AG09309 (cell line): ENCODE measurements at regions not wholly inside any gene's neighbourhood (a gene's known extent, or its start where the extent isn't known, plus 50 kb on each side); places are given as distances from the start of the nearest gene placed in this dataset.
"Not testable (repeated sequence)": the region's sequence is repeated elsewhere in the genome, so short reads cannot be mapped to it uniquely, and the experiment has no call there.

Experiments
- DNase-seq: peaks from one replicate; pipeline ENCODE4 v3.0.0-alpha.2; 2010; ENCODE audit warnings: low read depth
- H3K4me3 ChIP-seq: 2 replicates; pipeline ENCODE4 v1.5.1; 2011; ENCODE audit warnings: mild to moderate bottlenecking, low read depth, low read length, moderate library complexity; ENCODE audit not compliant: control insufficient read depth
- TF ChIP-seq, protein P1 (sequence below): IDR thresholded peaks from 2 replicates; pipeline ENCODE4 v1.5.1; 2011; ENCODE audit warnings: mild to moderate bottlenecking, low read depth, low read length, inconsistent platforms; ENCODE audit not compliant: insufficient read depth, control insufficient read depth; ENCODE audit errors: missing control alignments

DNA sequence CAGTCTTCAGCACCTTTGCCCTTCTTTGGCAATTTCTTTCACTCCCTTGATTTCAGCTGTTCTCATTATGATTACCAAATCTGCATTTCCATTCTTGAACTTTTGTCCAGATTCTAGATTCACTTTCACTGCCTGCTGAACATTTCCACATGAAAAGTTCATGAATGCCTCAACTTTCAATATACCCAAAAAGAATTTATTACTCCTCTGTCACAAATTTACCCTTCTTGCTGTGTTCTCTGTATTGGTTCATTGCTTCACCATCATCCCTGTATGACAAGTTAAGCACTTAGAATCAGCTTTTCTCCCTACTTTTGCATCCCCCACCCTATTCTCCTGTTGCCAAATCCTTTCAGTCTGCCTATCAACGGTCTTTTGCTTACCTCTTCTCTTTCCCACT lies 112.6 kb upstream of the PKN2 start:
- DNase-seq = no peak
- TF ChIP-seq, protein P1, sequence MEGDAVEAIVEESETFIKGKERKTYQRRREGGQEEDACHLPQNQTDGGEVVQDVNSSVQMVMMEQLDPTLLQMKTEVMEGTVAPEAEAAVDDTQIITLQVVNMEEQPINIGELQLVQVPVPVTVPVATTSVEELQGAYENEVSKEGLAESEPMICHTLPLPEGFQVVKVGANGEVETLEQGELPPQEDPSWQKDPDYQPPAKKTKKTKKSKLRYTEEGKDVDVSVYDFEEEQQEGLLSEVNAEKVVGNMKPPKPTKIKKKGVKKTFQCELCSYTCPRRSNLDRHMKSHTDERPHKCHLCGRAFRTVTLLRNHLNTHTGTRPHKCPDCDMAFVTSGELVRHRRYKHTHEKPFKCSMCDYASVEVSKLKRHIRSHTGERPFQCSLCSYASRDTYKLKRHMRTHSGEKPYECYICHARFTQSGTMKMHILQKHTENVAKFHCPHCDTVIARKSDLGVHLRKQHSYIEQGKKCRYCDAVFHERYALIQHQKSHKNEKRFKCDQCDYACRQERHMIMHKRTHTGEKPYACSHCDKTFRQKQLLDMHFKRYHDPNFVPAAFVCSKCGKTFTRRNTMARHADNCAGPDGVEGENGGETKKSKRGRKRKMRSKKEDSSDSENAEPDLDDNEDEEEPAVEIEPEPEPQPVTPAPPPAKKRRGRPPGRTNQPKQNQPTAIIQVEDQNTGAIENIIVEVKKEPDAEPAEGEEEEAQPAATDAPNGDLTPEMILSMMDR = no peak
- no peak overlapping the region for H3K4me3 ChIP-seq

DNA sequence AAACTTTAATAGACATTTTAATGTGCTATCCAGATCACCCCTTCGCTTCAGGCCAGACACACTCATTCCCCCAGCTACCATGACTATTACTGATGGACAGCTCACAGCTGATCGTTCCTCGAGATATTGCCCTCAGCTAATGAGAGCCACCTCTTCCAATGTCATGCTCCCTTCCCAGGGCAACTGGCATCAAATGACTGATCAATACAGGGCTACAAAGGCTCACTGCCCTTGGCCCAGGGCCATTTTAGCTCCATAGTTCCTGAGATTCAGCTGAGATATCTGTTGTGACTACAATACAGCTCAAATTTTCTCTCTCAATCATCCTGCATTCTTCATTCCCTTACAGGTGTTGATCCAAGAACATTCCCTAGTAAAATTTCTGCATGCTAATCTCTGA lies 104.5 kb upstream of the PKN2 start:
- no peak overlapping the region for H3K4me3 ChIP-seq
- no peak for DNase-seq
- TF ChIP-seq, protein P1 = no peak

DNA sequence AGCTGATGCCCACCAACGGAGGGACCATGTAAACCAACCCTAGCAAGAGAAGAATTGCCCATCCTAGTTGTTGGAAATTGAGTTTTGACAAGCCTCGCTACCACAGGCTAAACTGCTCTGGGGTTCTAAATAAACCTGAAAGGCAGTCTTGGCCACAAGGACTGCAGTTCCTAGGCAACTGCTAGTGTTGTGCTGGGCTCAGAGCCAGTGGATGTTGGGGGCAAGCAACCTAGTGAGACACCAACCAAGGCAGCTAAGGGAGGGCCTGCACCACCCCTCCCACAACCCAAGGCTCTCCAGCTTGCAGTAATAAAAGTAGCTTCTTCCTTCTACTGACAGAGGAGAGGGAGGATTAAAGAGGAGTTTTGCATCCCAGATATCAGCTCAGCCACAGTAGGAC lies 102.4 kb upstream of the PKN2 start:
- no peak for DNase-seq
- TF ChIP-seq, protein P1 = no peak

DNA sequence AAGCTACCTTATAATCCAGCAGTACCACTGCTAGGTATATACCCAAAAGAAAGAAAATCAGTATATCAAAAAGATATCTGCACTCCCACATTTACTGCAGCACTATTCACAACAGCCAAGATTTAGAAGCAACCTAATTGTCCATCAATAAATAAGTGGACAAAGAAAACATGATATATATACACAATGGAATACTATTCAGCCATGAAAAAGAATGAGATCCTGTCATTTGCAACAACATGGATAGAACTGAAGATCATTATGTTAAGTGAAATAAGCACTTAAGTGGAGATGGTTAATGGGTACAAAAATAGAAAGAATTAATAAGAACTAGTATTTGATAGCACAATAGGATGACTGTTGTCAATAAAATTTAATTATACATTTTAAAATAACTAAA lies 90.7 kb upstream of the PKN2 start:
- TF ChIP-seq, protein P1 = no peak
- no peak overlapping the region for H3K4me3 ChIP-seq
- no peak for DNase-seq

More for the DNA sequence above, 102.4 kb upstream of the PKN2 start:
- H3K4me3 ChIP-seq = no peak overlapping the region

DNA sequence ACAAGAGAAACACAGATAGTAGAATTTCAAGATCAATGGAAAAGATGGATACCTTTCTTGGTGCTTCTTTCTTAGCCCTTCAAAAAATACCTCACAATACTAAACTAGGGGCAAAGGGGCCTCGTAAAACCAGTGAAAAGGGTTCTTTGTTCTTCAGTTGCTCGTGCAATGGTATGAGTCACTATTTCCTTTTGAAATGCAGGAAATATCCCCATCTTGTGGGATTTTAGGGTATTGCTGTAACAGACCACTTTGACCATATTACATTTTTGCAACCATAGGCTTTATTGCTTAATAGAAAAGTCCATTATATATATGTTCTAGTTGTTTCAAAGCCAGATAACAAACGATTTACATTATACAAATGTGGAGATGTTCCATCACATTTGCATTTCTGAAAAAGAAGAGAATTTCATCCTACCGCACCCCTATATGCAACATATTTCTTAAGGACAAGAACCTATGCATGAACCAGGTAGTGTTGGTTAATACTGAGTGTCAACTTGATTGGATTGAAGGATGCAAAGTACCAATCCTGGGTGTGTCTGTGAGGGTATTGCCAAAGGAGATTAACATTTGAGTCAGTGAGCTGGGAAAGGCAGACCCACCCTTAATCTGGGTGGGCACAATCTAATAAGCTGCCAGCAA lies 88.6 kb upstream of the PKN2 start:
- H3K4me3 ChIP-seq = no peak overlapping the region
- peak; percentile 24 for DNase-seq
- TF ChIP-seq, protein P1 = peak; percentile 55

DNA sequence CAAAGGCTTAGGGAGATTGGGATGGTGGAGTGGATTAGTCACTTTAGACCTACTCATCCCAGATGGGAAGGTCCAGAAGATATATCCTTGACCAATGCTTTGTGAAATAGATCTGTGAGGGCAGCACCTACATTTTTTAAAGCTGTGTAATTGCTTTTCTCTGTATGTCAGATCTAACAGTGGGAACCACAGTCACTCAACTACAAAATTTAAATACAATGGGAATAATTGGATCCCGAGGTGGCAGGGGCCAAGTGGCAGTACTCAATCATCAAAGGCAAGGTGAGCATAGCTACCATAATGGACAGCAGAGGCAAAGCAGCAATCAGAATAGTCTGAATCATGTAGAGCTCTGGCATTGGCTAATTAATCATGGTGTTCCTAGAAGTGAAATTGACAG lies 86.1 kb upstream of the PKN2 start:
- H3K4me3 ChIP-seq, DNase-seq: not testable (repeated sequence)

DNA sequence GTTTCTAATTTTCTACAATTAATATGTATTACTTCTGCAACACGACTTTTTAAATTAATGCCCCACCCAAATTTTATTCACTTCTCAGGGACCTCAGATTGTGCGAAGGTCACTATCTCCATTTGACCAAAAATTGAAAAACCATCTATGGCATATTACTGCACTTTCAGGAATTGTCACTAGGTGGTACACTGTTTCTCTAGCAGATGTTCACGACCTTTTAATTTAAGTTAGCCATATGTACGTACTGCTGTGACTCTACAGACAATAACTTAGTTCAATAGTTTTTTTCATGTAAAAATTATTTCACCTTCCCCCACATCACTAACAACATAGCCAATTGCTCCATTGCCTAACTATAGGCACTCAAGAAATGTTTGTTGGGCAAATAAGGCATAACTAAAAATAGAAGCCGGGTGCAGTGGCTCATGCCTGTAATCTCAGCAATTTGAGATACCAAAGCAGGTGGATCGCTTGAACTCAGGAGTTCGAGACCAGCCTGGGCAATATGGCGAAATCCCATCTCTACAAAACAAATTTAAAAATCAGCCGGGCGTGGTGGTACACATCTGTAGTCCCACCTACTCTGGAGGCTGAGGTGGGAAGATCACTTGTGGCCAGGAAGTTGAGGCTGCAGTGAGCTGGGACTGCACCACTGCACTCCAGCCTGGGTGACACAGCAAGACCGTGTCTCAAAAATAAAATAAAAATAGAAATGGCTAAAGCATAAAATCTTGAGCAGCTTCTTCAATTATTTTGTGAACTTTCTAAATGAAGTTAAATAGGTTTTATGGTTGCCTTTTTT lies 75.7 kb upstream of the PKN2 start:
- DNase-seq = no peak
- no peak overlapping the region for H3K4me3 ChIP-seq
- TF ChIP-seq, protein P1 = peak; percentile 64
